ENCODE measurements at regions not wholly inside any gene's neighbourhood (a gene's known extent, or its start where the extent isn't known, plus 50 kb on each side); places are given as distances from the start of the nearest gene placed in this dataset.

GRCh38 chr9:120299785-120300184 lies 280.2 kb downstream of the CDK5RAP2 start:
- intact Hi-C loops (cut with DNase I) = no loop called here

GRCh38 chr9:120294003-120294402 lies 286.0 kb downstream of the CDK5RAP2 start:
- H3K27ac ChIP-seq = no peak overlapping the region
- DNase-seq (ENCODE audit: extremely low spot score in 2 of 2) = peak in 1 of 2 donors; percentile 49
- no peaks in the 10 kb centered on the region for H3K36me3 ChIP-seq
- TF ChIP-seq POLR2AphosphoS5 (IDR thresholded peaks at IDR 0.05; ENCODE audit: insufficient read depth in 1 of 2, low read depth in 1 of 2) = no peak
- H3K4me1 ChIP-seq = no peaks in the 10 kb centered on the region
- intact Hi-C loops (cut with DNase I) = no loop called here
- no peak overlapping the region for H3K4me3 ChIP-seq
- no peaks in the 10 kb centered on the region for H3K27me3 ChIP-seq
- no peaks in the 10 kb centered on the region for H3K9me3 ChIP-seq

More at GRCh38 chr9:120299785-120300184, 280.2 kb downstream of the CDK5RAP2 start:
- H3K9me3 ChIP-seq = no peaks in the 10 kb centered on the region
- H3K27ac ChIP-seq = no peak overlapping the region
- no peak for DNase-seq (ENCODE audit: extremely low spot score in 2 of 2)
- H3K27me3 ChIP-seq = no peaks in the 10 kb centered on the region
- H3K4me3 ChIP-seq = no peak overlapping the region
- H3K4me1 ChIP-seq = no peaks in the 10 kb centered on the region
- no peaks in the 10 kb centered on the region for H3K36me3 ChIP-seq
- no peak for TF ChIP-seq POLR2AphosphoS5 (IDR thresholded peaks at IDR 0.05; ENCODE audit: insufficient read depth in 1 of 2, low read depth in 1 of 2)
- TF ChIP-seq POLR2A (IDR thresholded peaks at IDR 0.05) = no peak
- no peak for TF ChIP-seq CTCF (IDR thresholded peaks at IDR 0.05)

- no peak for DNase-seq (ENCODE audit: extremely low spot score in 2 of 2)
- Histone ChIP-seq H3K27ac (no peak overlapping the region), H3K4me3 (no peak overlapping the region), H3K36me3 (no peaks in the 10 kb centered on the region), H3K9me3 (no peaks in the 10 kb centered on the region), H3K27me3 (no peaks in the 10 kb centered on the region), H3K4me1 (no peaks in the 10 kb centered on the region)
- TF ChIP-seq POLR2A (IDR thresholded peaks at IDR 0.05) = no peak
- no peak for TF ChIP-seq CTCF (IDR thresholded peaks at IDR 0.05)
- TF ChIP-seq POLR2AphosphoS5 (IDR thresholded peaks at IDR 0.05; ENCODE audit: insufficient read depth in 1 of 2, low read depth in 1 of 2) = no peak
- intact Hi-C loops (cut with DNase I) = no loop called here
Observed at GRCh38 chr9:120292606-120293005, 287.4 kb downstream of the CDK5RAP2 start.

GRCh38 chr9:120291050-120291449 lies 288.9 kb downstream of the CDK5RAP2 start:
- no peaks in the 10 kb centered on the region for H3K36me3 ChIP-seq
- intact Hi-C loops (cut with DNase I) = no loop called here
- no peak overlapping the region for H3K4me3 ChIP-seq
- no peak overlapping the region for H3K27ac ChIP-seq
- H3K4me1 ChIP-seq = no peaks in the 10 kb centered on the region
- DNase-seq (ENCODE audit: extremely low spot score in 2 of 2) = no peak
- TF ChIP-seq POLR2AphosphoS5 (IDR thresholded peaks at IDR 0.05; ENCODE audit: insufficient read depth in 1 of 2, low read depth in 1 of 2) = no peak
- no peak for TF ChIP-seq CTCF (IDR thresholded peaks at IDR 0.05)
- no peak for TF ChIP-seq POLR2A (IDR thresholded peaks at IDR 0.05)
- H3K9me3 ChIP-seq = no peaks in the 10 kb centered on the region
- H3K27me3 ChIP-seq = no peaks in the 10 kb centered on the region

GRCh38 chr9:120289990-120290975 lies 289.7 kb downstream of the CDK5RAP2 start:
- intact Hi-C loops (cut with DNase I) = no loop called here
- Histone ChIP-seq H3K36me3 (no peaks in the 10 kb centered on the region), H3K4me1 (no peaks in the 10 kb centered on the region), H3K27ac (no peak overlapping the region), H3K9me3 (no peaks in the 10 kb centered on the region), H3K4me3 (no peak overlapping the region), H3K27me3 (no peaks in the 10 kb centered on the region)
- peak in 1 of 2 donors; percentile 32 for DNase-seq (ENCODE audit: extremely low spot score in 2 of 2)
- TF ChIP-seq POLR2AphosphoS5 (IDR thresholded peaks at IDR 0.05; ENCODE audit: insufficient read depth in 1 of 2, low read depth in 1 of 2) = no peak

GRCh38 chr9:120289098-120289497 lies 290.9 kb downstream of the CDK5RAP2 start:
- no peak for DNase-seq (ENCODE audit: extremely low spot score in 2 of 2)
- no peaks in the 10 kb centered on the region for H3K36me3 ChIP-seq
- H3K27ac ChIP-seq = no peak overlapping the region
- H3K27me3 ChIP-seq = no peaks in the 10 kb centered on the region
- no peak overlapping the region for H3K4me3 ChIP-seq
- no peaks in the 10 kb centered on the region for H3K9me3 ChIP-seq
- H3K4me1 ChIP-seq = no peaks in the 10 kb centered on the region
- no peak for TF ChIP-seq POLR2AphosphoS5 (IDR thresholded peaks at IDR 0.05; ENCODE audit: insufficient read depth in 1 of 2, low read depth in 1 of 2)
- TF ChIP-seq CTCF (IDR thresholded peaks at IDR 0.05) = no peak
- TF ChIP-seq POLR2A (IDR thresholded peaks at IDR 0.05) = no peak
- intact Hi-C loops (cut with DNase I) = no loop called here
